ENCODE measurements at regions not wholly inside any gene's neighbourhood (a gene's known extent, or its start where the extent isn't known, plus 50 kb on each side); places are given as distances from the start of the nearest gene placed in this dataset.

GRCh38 chr5:117405197-117405596 is 830.6 kb upstream of the SEMA6A start:
- no peaks in the 10 kb centered on the region for H3K36me3 ChIP-seq (ENCODE audit: insufficient read depth)
- H3K9me3 Mint-ChIP-seq, result no peaks in the 10 kb centered on the region; the same call in 2 of the 3 replicates
- ATAC-seq (no peak), DNase-seq (ENCODE audit: low spot score) (no peak)
- TF ChIP-seq CTCF (conservative IDR thresholded peaks at IDR 0.05; ENCODE audit: low read depth in 2 of 2) (no peak), STAT1 (IDR thresholded peaks at IDR 0.05; ENCODE audit: unreplicated experiment) (no peak), ZNF114 (CRISPR knock-in tag; IDR thresholded peaks at IDR 0.05) (no peak), CREB1 (CRISPR knock-in tag; IDR thresholded peaks at IDR 0.05; ENCODE audit: low read depth) (no peak), EZH2 (IDR thresholded peaks at IDR 0.05; ENCODE audit: low read depth, unreplicated experiment) (no peak), NANOG (IDR thresholded peaks at IDR 0.05; ENCODE audit: borderline replicate concordance) (no peak), JUNB (IDR thresholded peaks at IDR 0.05; ENCODE audit: unreplicated experiment) (no peak), ETS1 (IDR thresholded peaks at IDR 0.05) (no peak), POLR2AphosphoS5 (IDR thresholded peaks at IDR 0.05; ENCODE audit: low read depth) (no peak), REST (IDR thresholded peaks at IDR 0.05; ENCODE audit: unreplicated experiment) (no peak), ZNF331 (CRISPR knock-in tag; IDR thresholded peaks at IDR 0.05; ENCODE audit: low read depth) (no peak), EZH2phosphoT487 (IDR thresholded peaks at IDR 0.05; ENCODE audit: unreplicated experiment) (no peak), ZNF462 (CRISPR knock-in tag; IDR thresholded peaks at IDR 0.05) (no peak)
- no peak overlapping the region for H3K4me3 Mint-ChIP-seq
- H3K27ac ChIP-seq (ENCODE audit: low read depth), result no peak overlapping the region
- no peaks in the 10 kb centered on the region for H3K4me1 Mint-ChIP-seq
- H3K27ac Mint-ChIP-seq, result no peak overlapping the region
- no peaks in the 10 kb centered on the region for H4K20me1 ChIP-seq (replicated peaks; ENCODE audit: insufficient read depth)
- H3K9me2 ChIP-seq (ENCODE audit: insufficient read depth), result no peaks in the 10 kb centered on the region
- H3F3A ChIP-seq (replicated peaks; ENCODE audit: low read depth), result no peaks in the 10 kb centered on the region
- no peak overlapping the region for H2AFZ ChIP-seq
- no peaks in the 10 kb centered on the region for H3K79me2 ChIP-seq (replicated peaks; ENCODE audit: insufficient read depth)
- no peaks in the 10 kb centered on the region for H3K27me3 ChIP-seq (ENCODE audit: insufficient read depth)
- no peak overlapping the region for H3K4me3 ChIP-seq
- H3K4me2 ChIP-seq, result no peak overlapping the region
- H3K4me1 ChIP-seq (ENCODE audit: insufficient read depth), result no peaks in the 10 kb centered on the region
- H3K27me3 Mint-ChIP-seq (ENCODE audit: insufficient read depth, low read depth, poor library complexity), result no peaks in the 10 kb centered on the region
- no peaks in the 10 kb centered on the region for H3K36me3 Mint-ChIP-seq (ENCODE audit: low read depth)

Data from GM23338 (cell line).